ENCODE measurements at regions not wholly inside any gene's neighbourhood (a gene's known extent, or its start where the extent isn't known, plus 50 kb on each side); places are given as distances from the start of the nearest gene placed in this dataset.
A peak's percentile ranks its signal among the peaks of the same experiment; 100 is the strongest.

DNA sequence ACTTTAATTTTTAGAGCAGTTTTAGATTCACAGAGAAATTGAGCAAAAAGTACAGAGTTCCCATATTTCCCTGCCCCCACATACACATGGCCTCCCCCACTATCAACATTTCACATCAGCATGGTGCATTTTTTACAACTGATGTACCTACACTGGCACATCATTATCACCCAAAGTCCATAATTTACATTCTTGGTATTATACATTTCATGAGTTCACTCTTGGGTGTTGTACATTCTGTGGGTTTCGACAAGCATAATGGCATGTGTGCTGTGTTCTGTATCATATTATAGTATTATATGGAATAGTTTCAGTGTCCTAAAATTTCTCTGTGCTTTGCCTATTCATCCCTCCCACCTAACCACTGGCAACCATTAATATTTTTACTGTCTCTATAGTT lies 419.8 kb upstream of the THBS1 start:
- no peak for DNase-seq

DNA sequence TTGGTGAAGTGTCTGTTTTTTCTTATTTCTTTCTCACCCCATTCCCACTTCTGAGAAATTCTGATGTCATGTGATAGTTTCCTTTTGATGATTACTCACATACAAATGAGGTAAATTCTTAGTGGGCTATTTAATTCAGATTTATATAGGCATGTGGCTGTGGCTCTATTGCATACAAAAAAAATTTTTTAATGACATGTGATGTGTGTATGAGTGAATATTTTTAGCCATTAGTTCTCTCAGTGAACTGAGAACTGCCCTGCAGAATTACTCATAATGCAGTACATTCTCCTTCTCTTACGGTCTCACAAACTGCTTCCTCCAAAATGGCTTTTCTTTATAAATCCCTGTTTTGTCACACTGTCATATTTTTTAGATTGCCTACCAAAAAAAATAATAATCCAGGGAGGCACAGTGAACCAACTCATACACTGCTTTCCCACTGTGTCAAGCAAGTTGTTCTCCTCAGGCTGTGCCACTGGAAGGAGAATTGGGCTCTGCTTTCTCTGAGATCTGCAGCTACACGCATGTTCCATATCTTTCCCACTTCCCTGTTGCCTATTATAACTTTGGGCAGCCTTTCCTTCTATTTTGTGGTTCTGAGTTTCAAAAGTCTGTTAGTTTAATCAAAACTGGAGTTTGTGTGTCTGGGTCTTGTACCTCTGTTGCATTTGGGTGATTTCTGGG lies 415.7 kb upstream of the THBS1 start:
- DNase-seq, result no peak

DNA sequence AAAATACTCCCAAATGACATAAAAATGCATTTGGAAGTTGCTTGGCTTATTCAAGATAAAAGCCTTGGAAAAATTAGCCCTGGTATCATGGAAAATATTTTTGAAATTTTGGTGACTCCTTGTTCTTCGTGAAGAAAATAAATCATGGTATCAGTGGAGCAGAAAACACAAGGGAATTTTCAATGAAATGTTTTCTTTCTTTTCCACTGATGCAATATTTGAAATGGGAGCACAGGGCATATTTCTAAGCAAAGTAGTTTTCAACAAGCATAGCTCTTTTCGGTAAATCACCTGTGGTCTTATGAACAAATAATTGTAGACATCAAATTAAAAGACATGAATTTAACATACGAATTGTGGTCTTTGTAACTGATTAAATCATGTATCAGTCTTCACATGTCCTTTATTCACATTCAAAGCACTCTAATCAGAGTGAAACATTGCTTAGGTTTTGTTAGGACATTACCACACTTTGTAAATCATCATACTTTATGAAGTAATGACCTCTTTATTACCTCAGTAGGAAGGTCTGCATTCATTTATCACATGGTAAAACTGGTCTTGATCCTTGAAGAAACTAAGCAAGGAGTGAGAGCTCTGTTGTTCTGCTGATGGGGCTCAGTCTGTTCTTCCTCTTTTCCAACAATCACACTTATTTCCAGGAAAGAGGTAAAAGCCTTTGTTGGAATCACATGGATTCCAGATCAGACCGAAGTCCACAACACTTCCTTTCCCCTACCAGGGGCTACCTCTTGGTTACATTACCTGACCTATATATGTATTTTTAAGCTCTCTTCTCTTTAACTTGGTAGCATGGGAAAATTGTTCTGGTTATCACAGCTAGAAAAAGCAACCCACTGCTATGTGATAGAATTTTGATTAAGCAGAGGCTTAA lies 413.5 kb upstream of the THBS1 start:
- DNase-seq, result no peak

DNA sequence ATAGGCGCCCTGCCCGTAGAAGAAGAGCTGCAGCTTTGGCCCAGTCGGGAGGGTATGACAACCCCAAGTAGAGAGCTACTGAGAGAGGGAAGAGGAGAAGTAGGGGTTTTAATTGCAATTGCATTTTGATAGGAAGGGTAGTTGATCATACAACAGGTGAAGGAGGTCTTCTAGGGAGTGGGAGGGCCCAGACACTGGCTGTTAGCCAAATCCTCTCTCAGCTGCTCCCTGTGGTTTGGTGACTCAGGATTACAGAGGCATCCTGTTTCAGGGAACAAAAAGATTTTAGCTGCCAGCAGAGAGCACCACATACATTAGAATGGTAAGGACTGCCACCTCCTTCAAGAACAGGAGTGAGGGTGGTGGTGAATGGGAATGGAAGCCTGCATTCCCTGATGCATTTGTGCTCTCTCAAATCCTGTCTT lies 408.9 kb upstream of the THBS1 start:
- DNase-seq, result peak; percentile 18 to 27

DNA sequence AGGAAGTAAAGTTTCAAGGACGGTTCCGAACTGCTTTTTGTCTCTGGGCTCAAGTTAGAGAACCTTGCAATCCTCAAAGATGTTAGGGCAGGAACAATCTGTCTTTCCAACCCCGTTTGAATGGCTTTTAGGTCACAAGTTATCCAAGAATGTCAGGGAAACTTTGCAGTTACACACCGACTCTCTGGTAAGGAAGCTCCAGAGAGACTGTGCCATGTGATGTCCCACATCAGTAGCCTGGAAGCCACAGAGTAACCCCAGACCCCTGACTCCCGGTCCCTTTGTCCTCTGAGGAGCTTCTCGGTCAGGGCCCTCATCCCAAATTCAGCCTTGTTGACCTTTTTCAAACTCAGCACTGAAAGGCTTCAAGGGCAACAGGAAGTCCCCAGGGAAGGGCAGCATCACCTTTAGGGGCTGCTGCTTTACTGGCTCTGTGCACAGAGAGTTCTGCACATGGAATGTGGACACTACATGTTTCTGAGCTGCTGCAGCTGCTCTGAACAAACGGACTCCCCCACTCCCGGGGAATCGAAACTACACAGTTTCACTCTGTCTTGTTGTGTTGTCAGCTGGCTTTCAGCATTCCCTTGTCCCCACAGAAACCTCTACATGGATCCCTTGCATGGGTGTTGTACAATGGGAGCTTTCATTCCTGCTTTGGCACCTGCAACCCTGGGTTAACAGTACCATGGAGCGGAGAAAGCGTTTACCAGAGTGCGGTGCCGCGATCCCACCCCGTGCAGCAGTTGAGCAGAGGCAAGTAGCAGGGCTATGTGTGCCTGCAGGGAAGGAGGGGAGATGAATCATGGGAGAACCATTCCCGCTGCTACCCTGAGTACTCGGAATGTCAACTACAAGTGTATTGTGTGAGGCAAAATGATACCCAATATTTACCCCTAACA lies 408.2 kb upstream of the THBS1 start:
- DNase-seq, result no peak

DNA sequence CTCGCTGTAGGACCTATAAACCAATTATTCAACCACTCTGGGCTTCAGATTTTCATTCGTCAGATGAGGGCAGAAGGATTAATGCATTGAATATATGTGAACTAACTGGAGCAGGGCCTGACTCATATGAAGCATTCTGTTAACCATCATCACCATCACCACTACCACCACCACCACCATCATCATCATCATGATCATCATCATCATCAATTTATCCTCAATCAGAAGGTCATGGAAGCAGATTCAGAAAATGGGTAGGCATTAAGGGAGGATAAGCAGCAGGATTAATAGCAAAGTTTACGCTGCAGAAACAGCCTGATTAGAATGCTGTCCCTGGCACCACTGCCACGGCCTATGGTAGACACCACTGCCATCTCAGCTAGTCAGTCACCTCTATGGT lies 407.5 kb upstream of the THBS1 start:
- no peak for DNase-seq

DNA sequence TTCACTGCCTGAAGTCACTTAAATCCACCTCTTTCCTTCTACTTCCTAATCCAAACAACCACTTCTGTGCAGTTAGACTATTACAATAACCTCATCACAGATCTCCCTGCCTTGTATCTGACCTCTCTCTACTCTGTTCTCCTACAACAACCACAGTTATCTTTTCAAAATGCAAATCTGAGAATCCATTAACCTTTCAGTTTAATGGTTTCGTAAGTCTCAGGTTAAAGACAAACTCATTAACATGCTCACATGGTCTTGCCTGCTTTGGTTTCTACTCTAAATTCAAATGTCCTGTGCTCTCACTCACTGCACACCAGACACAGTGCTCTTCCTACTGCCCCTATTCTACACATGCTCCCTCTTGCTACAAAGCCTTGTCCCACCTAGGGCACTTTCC lies 406.5 kb upstream of the THBS1 start:
- DNase-seq, result no peak

DNA sequence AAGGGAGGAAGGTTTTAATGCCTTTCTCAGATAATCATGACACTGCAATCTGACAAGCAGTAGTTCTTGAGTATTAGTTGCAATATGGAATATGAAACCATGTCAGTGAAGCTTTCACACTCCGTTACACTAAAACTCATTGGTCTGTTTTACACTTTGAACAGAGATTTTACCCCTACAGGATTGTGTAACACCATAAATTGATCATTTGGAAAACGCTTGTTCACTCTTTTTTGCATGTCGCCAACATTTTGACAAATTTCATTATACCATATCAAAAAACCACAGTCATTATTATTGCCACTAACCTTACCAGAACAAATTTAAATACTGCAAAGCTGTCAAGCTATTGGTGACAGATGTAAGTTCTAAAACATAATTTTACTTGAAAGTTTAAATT lies 404.8 kb upstream of the THBS1 start:
- no peak for DNase-seq

DNA sequence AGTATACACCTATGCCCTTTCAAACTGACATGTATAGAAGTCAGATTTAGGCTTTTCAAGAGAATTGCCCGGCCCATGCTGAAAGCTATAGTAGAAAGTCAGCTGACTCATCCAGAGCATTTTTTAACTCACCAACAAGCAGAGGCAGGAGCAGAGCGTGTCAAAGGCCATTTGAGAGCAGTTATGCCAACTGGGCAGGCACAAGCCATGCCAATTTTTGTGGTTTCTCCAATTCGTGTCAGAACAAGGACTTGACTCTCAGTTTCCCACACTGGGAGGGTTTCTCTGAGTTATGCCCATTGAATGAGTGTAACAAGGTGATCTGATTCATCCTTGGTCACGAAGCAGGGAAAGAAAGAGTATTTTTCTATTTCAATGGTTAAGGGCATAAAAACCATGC lies 403.3 kb upstream of the THBS1 start:
- DNase-seq, result no peak

DNA sequence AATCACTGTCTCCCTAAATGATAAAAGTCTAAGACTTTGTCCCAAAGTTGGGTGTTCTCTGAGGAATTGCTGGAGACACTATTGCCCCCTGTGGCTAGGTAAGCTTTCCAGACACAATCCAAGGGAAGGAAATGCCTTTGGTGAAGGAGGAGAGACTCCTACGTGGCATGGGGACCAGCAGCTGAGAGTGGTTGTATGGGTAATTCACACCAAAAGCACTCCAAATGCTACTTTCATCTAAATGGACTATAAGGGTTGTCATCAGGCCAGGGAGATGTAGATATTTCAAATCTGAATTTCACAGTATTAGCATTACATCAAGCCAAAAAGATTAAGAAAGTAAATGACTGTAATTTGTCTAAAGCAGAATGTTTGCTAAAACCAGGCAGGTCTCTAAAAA lies 400.8 kb upstream of the THBS1 start:
- DNase-seq, result no peak

DNA sequence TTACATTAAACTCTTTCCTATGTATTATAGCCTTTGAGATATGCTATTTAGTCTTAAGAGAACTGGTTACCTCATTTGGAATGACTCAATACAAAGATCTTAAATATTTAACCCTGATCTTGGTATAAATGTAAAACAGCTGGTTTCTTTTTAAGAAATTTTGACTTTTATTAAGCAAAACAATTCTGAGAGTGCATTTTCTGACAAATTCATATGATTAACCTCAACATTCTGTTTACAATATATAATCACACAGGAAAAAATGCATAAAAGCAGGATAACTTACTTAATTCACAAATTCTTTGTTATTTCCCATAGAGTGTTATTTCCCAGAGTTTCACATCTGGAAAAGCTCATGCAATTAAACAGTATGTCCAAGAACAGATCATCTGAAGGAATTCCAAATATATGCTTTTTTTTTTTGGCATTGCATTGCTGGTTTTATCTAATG lies 400.4 kb upstream of the THBS1 start:
- DNase-seq, result no peak

DNA sequence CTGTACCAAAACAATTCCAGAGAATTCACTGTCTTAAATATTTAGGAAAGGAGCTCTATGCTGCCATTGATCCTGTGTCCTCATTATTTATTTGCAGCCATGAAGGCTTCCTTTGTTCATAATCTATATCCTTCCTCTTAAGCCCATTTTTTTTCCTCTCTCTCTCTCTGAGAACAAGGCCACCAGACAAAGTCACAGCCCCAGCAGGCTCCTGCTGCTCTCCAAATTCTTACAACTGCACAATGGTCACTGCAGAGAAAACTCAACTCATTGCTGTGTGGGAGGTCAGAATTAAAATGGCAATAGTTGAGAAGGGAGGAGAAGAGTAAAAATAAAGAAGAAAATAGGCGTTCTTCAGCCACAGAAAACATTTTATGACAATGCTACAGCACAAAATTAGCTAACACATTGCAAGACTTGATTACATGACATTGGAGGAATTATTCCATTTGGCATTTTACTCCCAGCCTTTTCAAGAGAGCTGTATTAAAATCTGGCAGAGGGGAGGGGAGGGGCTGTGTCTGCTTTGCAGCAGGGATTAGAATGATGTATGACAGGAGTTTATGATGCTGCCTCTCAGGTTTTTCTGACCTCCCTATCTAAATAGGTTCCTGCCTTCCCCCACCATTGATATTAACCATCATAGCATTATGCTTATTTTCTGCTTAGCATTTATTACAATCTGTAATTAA lies 399.7 kb upstream of the THBS1 start:
- no peak for DNase-seq

DNA sequence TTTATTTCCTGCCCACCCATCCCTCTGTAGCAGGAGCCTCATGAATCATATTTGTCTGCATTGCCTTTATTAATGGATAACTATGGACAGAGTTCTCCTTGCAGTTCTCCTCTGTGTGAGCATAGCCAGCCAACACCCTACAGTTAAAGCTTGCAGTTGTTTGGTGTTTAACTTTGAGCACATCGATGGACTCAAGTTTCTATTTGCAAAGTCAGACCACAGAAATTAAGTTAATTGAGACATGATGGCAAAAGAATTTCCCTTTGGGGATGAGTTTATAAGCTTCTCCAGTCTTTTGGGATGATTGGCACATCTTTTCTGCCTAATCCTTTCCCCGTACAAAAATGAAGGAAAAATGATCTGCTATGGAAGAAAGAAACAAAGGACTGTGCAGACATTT lies 398.9 kb upstream of the THBS1 start:
- no peak for DNase-seq

DNA sequence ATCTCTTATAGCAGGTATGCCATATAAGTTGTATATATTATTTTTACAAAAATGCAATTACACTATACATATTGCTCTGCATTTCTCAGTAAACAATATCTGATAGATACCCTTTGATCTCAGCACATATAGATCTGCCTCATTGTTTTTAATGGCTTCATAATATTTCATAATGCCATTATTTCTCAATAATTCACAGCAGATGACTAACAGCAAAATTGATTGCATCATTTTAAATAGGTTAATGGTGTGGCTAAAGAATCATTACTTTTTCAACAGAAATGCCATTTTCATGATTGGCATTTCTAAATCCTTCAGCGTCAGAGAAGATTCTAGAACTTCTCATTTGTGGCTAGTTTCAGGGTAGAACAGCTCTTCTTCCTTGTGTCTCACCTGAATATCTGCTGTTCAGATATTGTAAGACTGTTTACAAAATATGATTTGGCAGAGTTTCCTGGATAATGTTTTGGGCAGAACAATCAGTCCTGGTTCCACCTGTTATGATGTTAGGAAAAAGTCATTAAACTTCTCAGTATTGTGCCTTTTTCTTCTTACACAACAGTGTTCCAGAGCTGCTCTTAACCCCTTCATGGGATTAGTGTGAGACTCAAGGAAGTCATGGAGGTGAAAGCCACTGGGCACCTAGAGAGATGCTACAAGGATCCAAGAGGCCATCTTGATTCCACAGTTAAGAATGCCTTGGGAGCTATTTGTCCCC lies 397.6 kb upstream of the THBS1 start:
- no peak for DNase-seq

DNA sequence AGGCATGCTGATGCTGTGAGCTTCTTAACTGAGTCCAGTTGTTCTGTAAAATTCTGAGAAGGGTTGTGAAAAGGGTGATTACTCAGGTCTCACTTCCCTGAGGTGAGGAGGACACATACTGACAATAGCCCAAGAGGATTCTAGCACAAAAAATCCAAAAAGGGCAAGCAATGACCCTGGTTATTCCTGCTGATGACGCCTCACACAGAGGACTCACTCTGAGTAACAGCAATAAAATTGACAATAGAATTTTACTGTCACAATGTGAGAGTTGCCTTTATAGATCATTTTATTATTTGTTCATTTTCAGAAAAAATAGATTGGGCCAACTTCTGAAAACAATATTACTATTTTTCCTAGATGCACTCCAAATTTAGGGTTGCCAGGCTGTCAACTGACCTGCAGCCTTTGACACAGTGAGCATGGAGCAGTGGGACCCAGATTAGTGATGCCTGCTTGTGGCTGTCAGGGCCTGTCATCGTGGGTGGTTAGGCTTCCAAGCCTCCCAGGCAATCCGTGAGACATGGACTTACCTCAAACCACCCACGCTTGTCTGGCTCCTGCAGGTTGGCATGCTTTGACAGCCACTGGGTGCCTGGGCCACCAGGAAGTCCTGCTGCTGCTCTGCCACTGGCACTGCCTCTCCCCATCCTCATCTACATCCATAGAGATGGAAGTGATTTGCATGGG lies 396.0 kb upstream of the THBS1 start:
- DNase-seq, result no peak

DNA sequence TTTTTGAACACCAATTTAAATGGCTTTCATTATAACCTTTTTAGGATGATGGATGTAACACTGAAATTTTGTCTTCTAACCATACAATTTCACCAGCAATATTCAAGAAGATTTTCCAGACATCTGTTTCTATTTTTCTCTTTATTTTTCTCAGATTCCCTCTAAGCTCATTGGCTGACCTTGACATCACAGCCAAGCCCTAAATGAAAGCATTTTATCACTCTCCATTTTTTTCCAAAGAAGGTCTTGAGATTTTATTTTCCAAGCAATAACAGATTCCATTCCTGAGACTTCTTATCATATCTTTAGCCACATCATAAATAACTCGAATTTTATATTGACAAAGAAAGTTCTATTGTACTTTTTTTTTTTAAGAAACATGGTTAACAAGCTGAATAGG lies 392.6 kb upstream of the THBS1 start:
- no peak for DNase-seq

DNA sequence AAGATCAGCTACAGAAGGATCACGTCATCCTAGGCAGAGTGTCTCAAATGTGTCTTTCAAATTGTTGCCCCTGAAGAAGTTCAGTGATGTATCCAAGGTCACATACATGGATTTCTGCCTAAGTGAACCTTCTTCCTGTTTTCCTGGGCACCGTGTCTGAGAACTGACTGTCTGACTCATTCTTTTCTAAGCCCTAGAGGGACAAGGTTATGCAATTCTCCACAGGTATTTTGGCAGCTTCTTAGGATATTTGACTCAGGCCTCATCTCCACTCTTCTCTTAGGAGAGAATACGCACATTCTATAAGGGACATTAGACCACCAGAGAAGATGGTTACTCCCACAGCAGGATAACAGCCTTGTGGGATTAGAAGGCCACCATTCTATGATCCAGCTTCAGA lies 391.9 kb upstream of the THBS1 start:
- DNase-seq, result no peak

DNA sequence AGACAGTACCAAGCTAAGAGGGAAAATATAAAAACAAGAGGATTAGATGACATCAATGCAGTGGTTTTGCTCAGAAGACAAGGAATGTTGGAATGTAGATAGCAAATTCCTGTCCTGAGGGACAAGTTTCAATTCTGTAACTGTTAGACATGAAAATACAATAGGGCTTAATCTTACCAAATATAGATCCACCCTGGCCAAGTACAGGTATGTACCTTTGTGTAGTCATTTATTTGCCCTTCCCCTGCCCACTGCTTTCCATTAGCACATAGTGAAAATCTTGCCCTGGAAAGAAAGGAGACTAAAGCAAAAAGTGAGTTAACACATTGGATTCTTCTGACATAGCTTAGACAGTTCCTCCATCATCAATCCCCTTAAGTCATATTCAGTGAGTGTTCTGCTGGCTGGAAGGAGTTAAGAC lies 389.0 kb upstream of the THBS1 start:
- DNase-seq, result no peak

DNA sequence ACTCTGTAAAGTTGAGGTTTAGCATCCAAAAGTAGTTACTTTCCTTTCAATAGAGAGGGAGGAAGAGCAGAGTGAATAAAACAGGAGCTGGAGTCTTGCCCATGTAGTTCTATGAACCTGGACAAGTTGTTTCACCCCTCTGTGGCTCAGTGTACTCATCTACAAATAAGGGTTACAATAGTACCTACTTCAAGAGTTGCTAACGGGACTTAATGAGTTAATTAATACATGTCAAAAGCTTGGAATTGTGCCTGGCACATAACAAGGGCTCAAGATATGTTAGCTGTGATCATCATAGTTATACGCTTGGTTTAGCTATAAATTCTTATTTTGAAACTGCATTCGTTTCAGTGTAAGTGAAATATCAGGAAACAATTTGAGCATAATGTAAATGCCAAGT lies 388.5 kb upstream of the THBS1 start:
- no peak for DNase-seq

DNA sequence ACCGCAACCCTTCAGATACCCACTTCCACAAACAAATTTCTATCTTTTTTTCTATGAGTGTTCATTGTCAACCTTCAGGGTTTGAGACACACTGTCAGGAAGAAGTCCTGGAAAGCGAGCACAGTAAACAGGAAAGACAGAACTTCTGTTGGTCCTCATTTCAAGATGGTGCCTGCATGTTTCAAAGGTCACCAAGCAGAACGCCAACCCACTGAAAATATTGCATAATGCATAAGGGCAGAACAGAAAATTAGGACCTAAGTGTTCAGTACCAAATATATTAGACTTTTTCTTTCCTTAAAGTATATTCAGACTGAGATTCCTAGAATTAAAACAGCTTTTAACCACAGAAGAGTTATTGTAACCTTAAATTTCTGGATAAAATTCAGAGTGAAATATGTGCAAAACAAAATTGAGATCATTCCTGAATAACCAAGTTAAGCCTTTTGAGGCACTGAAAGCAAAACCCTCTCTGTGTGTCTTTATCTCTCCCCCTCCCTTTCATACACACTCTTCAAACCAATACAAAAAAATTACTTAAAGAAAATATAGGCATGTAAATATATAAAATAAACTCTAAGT lies 387.8 kb upstream of the THBS1 start:
- DNase-seq, result no peak

DNA sequence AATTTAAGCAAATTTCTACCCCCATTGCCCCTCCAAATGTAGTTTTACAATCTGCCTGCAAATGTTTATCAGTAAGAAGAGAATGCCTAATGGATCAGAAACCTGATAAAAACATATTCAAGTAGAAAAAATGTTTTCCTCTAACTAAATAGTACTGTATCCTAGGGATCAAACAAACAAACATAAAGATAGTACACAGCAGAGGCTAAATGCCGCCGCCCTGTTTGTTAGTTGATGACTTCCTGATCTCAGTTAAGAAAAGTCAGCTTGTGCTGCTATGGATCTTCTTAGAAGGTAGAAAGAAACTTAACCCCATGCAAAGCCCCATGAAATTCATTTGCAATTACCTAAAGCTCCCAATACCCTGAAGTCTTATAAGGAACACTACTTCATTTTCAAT lies 387.3 kb upstream of the THBS1 start:
- no peak for DNase-seq
